H1 (cell line): ENCODE measurements at regions not wholly inside any gene's neighbourhood (a gene's known extent, or its start where the extent isn't known, plus 50 kb on each side); places are given as distances from the start of the nearest gene placed in this dataset.

Experiments used
- CHD1 ChIP-seq: IDR thresholded peaks from 2 replicates; pipeline ENCODE4 v1.6.1; 2012; ENCODE audit warnings: low read depth, low read length, improper control_type of control experiment
- GTF2F1 ChIP-seq: IDR thresholded peaks from 2 replicates; pipeline ENCODE4 v1.6.1; 2012; ENCODE audit warnings: low read depth, low read length, improper control_type of control experiment, borderline replicate concordance
- NANOG ChIP-seq: IDR thresholded peaks from 2 replicates; pipeline ENCODE4 v1.6.1; 2011; ENCODE audit warnings: low read length, low read depth, mild to moderate bottlenecking, inconsistent platforms; ENCODE audit not compliant: insufficient read depth, poor library complexity, severe bottlenecking
- RFX5 ChIP-seq: IDR thresholded peaks from 2 replicates; pipeline ENCODE4 v1.6.1; 2011; ENCODE audit warnings: low read depth, low read length, improper control_type of control experiment, borderline replicate concordance
- SP1 ChIP-seq: IDR thresholded peaks from 2 replicates; pipeline ENCODE4 v1.6.1; 2011; ENCODE audit warnings: low read depth, low read length
- YY1 ChIP-seq: IDR thresholded peaks from 2 replicates; pipeline ENCODE4 v1.6.1; 2011; ENCODE audit warnings: low read depth, mild to moderate bottlenecking, low read length
- TF ChIP-seq, protein P1 (sequence below), 3 experiments: IDR thresholded peaks; 1 replicate in 2 of 3; 2 replicates in 1 of 3; pipeline versions ENCODE4 v1.5.1 to v1.6.1; 2011; ENCODE audit warnings: low read length in 3 of 3, mild to moderate bottlenecking in 3 of 3, inconsistent platforms in 2 of 3, low read depth in 1 of 3, moderate library complexity in 1 of 3; ENCODE audit not compliant: insufficient read depth in 1 of 3; ENCODE audit errors: control extremely low read depth in 1 of 3
- TF ChIP-seq, protein P2 (sequence below): IDR thresholded peaks from 2 replicates; pipeline ENCODE4 v1.6.1; 2012; ENCODE audit warnings: low read length, inconsistent platforms

DNA sequence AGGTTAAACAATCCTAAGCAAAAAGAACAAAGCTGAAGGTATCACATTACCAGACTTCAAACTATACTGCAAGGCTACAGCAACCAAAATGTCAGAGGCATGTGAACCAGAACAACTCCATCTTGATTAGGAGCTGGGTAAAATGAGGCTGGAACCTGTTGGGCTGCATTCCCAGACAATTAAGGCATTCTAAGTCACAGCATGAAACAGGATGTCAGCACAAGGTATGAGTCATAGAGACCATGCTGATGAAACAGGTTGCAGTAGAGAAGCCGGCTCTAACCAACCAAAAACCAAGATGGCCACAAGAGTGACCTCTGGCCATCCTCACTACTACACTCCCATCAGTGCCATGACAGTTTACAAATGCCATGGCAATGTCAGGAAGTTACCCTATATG, 252.0 kb downstream of the RASEF start (continued):
- TF ChIP-seq, protein P1, sequence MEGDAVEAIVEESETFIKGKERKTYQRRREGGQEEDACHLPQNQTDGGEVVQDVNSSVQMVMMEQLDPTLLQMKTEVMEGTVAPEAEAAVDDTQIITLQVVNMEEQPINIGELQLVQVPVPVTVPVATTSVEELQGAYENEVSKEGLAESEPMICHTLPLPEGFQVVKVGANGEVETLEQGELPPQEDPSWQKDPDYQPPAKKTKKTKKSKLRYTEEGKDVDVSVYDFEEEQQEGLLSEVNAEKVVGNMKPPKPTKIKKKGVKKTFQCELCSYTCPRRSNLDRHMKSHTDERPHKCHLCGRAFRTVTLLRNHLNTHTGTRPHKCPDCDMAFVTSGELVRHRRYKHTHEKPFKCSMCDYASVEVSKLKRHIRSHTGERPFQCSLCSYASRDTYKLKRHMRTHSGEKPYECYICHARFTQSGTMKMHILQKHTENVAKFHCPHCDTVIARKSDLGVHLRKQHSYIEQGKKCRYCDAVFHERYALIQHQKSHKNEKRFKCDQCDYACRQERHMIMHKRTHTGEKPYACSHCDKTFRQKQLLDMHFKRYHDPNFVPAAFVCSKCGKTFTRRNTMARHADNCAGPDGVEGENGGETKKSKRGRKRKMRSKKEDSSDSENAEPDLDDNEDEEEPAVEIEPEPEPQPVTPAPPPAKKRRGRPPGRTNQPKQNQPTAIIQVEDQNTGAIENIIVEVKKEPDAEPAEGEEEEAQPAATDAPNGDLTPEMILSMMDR (IDR thresholded peaks at IDR 0.05; ENCODE audit: control extremely low read depth in 1 of 3, insufficient read depth in 1 of 3, low read depth in 1 of 3, low read length in 3 of 3): no peak
- TF ChIP-seq, protein P2, sequence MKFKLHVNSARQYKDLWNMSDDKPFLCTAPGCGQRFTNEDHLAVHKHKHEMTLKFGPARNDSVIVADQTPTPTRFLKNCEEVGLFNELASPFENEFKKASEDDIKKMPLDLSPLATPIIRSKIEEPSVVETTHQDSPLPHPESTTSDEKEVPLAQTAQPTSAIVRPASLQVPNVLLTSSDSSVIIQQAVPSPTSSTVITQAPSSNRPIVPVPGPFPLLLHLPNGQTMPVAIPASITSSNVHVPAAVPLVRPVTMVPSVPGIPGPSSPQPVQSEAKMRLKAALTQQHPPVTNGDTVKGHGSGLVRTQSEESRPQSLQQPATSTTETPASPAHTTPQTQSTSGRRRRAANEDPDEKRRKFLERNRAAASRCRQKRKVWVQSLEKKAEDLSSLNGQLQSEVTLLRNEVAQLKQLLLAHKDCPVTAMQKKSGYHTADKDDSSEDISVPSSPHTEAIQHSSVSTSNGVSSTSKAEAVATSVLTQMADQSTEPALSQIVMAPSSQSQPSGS: peak; percentile 91
- TF ChIP-seq GTF2F1 (no peak), SP1 (peak; percentile 58), YY1 (peak; percentile 80), NANOG (peak; percentile 49), CHD1 (no peak), RFX5 (no peak)
